AG04449 (cell line): ENCODE measurements at regions not wholly inside any gene's neighbourhood (a gene's known extent, or its start where the extent isn't known, plus 50 kb on each side); places are given as distances from the start of the nearest gene placed in this dataset.

Source experiments
- CTCF ChIA-PET: fragments of 350-600 bp; formaldehyde crosslinking; extraction: SDS; loops from one replicate; lab custom pipeline; 2021; ENCODE audit warnings: antibody characterized with exemption; lab: Yijun Ruan, JAX
- POLR2A ChIA-PET: fragments of 400-600, 350-600 bp; formaldehyde crosslinking; extraction: SDS; loops from one replicate; lab custom pipeline; 2020; ENCODE audit warnings: antibody characterized with exemption, inconsistent platforms; lab: Yijun Ruan, JAX
- DNase-seq: peaks from one replicate; pipeline ENCODE4 v3.0.0-alpha.2; 2010; ENCODE audit warnings: low read depth, low spot score
- H3K4me3 ChIP-seq: 2 replicates; pipeline ENCODE4 v1.5.1; 2011; ENCODE audit warnings: low read depth, mild to moderate bottlenecking, control low read depth, low read length
- CTCF ChIP-seq: IDR thresholded peaks from one replicate; pipeline ENCODE4 v1.5.1; 2011; ENCODE audit warnings: mild to moderate bottlenecking, moderate library complexity, low read length, control low read depth, inconsistent platforms; ENCODE audit not compliant: insufficient read depth; ENCODE audit errors: missing control alignments

- CTCF ChIA-PET = no interaction called here
- no peak for TF ChIP-seq CTCF
These were observed 491.3 kb upstream of the GJE1 start for GRCh38 chr6:141641406-141641805.

GRCh38 chr6:141635621-141636020, 497.1 kb upstream of the GJE1 start:
- no peak overlapping the region for H3K4me3 ChIP-seq
- ChIA-PET POLR2A (no interaction called here), CTCF (no interaction called here)
- no peak for DNase-seq
- TF ChIP-seq CTCF = no peak

More at GRCh38 chr6:141641406-141641805, 491.3 kb upstream of the GJE1 start:
- no peak for DNase-seq
- no peak overlapping the region for H3K4me3 ChIP-seq
- POLR2A ChIA-PET = no interaction called here

- no peak for TF ChIP-seq CTCF
- H3K4me3 ChIP-seq = no peak overlapping the region
- CTCF ChIA-PET = interaction anchor here (0.7 kb wide), 1 partner anchor 9 kb away, joined by 3 read pairs; no protein-coding TSS in a partner anchor
- POLR2A ChIA-PET = no interaction called here
- no peak for DNase-seq
These were observed 498.5 kb upstream of the GJE1 start for GRCh38 chr6:141634269-141634668.

- POLR2A ChIA-PET = no interaction called here
- no peak for TF ChIP-seq CTCF
- DNase-seq = no peak
- no peak overlapping the region for H3K4me3 ChIP-seq
- CTCF ChIA-PET = no interaction called here
These were observed 508.4 kb upstream of the GJE1 start for GRCh38 chr6:141624301-141624700.

- POLR2A ChIA-PET = no interaction called here
- no peak for TF ChIP-seq CTCF
- no peak overlapping the region for H3K4me3 ChIP-seq
- CTCF ChIA-PET = no interaction called here
- no peak for DNase-seq
These were observed 514.5 kb upstream of the GJE1 start for GRCh38 chr6:141618180-141618581.

GRCh38 chr6:141610741-141611140, 522.0 kb upstream of the GJE1 start:
- TF ChIP-seq CTCF = peak; percentile 12
- no peak for DNase-seq
- ChIA-PET CTCF (interaction anchor here (0.5 to 1.5 kb wide), 4 partner anchors 66 to 600 kb away, joined by 3 to 4 read pairs (median 4); no protein-coding TSS in a partner anchor), POLR2A (no interaction called here)
- no peak overlapping the region for H3K4me3 ChIP-seq
